Superior temporal gyrus (tissue), 1 donor: ENCODE measurements at regions not wholly inside any gene's neighbourhood (a gene's known extent, or its start where the extent isn't known, plus 50 kb on each side); places are given as distances from the start of the nearest gene placed in this dataset.

ENCODE experiments used
- DNase-seq: peaks from one replicate; pipeline ENCODE4 v3.0.0-alpha.2; 2016; ENCODE audit errors: extremely low spot score

DNA sequence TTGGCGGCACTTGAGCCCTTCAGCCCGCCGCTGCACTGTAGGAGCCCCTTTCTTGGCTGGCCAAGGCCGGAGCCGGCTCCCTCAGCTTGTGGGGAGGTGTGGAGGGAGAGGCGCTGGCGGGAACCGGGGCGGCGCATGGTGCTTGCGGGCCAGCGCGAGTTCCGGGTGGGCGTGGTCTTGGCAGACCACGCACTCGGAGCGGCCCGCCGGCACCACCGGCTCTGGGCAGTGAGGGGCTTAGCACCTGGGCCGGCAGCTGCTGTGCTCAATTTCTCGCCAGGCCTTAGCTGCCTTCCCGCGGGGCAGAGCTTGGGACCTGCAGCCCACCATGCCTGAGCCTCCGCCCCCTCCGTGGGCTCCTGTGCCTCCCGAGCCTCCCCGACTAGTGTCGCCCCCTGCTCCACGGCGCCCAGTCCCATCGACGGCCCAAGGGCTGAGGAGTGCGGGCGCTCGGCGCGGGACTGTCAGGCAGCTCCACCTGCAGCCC, 673.7 kb upstream of the BRINP3 start:
- no peak for DNase-seq

DNA sequence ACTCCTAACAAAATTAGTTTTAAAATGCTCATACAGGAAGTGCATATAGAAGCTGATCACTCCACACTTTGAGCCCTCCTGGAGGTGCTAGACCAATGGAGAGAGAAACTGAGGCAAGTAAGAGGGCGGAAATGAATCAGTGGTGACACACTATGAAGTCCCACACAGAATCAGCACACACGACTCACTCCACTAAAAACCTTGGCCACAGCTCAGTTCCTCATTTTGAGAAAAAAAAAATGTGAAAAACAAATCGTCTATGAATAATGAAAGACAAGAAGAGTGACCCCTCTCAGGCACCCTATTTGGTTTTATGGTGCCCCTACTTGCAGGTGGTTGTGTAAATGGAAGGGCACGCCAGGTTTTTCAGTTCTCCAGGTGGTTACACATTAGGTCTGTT, 675.1 kb upstream of the BRINP3 start:
- DNase-seq: no peak

DNA sequence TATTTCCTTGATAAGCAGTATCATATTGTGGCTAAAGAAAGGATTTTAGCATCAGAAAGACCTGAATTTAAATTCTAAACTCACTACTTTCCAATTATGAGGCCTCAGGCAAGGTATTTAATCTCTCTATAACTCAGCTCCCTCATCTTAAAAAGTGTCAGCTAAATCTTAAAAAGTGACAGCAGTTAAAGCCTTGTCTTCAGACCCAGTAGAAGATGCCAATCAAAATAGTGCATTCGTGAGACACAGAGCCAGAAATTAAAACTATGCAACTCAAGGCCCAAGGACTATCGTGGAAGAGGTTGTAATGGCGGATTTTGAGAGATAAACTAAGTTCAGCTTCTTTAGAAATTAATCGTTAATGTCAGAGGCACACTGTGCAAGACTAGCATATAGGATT, 677.5 kb upstream of the BRINP3 start:
- no peak for DNase-seq

DNA sequence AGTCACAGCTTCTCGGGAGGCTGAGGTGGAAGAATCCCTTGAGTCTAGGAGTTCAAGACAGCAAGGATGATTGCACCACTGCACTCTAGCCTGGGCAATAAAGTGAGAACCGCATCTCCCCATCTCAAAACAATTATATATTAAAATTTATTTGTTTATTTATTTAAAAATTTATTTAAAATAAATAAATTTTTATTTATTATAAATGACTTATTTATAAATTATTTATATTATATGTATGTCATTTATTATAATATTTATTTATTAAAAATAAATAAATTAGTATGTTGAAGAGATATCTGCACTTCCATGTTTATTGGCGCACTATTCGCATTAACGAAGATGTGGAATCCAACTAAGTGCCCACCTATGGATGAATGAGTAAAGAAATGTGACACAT, 683.2 kb upstream of the BRINP3 start:
- DNase-seq: no peak

DNA sequence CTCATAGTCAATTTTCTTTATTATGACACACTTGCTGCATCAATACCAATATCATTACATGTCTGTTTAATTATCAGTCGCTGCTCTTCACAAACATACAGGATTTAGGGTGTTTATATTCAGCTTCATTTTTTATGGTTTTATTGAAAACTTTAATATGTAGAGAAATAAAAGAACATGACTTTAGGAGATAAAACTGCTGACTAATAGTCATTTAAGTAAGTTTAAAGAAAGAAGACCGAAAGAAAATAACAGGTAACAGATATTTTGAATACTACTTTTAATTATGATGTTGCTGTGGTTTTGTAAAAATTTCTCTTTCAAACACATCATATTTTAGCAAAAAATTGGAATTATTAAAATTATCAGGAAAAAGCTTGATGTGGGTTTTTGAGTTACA, 685.1 kb upstream of the BRINP3 start:
- no peak for DNase-seq

DNA sequence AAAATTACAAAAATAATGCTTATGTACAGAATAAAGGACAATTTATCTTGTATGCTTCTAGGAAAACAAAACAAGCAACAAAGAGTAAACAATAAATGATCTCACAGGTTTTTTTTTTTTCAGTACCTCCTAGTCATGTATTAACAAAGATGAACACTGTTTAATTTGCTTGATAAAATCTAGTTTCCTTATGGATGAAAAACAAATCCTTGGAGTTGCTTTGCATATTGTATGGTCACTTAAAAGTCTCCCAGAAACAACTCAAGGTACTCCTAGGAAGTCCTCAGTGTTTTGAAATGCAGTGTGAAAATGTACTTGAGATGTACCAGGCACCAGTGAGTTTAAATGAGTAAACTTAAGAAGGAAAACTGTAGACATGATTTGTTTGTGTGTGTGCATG, 686.0 kb upstream of the BRINP3 start:
- no peak for DNase-seq

DNA sequence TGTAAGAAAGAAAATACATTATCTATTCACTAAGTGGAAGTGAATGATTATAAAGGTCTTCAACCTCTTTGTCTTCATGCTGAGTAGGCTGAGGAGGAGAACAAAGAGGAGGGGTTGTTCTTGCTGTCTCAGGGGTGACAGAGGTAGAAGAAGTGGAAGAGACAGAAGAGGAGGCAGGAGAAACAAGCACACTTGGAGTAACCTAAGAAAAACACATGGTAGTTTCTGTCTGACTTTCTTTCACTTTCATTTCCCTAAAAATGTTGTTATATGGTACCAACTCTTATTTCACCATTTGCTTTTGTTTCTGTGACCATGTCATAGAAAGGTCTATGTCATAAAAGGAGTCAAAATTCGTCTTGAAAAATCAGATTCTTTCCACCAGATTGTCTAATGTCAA, 696.6 kb upstream of the BRINP3 start:
- DNase-seq: no peak

DNA sequence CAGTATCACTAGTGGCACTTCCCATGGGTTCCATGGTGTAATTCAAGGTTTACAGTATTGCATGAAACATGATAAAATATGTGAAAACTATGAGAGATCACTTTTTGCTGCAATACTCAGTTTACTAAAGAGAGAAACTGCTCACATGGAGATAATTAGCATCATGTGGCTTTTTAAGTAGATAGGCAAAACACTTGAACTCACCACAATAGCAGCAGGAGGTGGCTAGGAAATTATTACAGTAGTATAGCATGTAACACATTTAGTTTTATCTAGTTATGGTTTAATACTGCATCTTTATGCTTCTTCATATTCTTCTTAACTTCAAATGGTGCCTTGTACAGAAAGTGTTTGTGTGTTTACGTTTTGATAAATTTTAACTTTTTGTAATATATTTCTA, 698.5 kb upstream of the BRINP3 start:
- DNase-seq: no peak

DNA sequence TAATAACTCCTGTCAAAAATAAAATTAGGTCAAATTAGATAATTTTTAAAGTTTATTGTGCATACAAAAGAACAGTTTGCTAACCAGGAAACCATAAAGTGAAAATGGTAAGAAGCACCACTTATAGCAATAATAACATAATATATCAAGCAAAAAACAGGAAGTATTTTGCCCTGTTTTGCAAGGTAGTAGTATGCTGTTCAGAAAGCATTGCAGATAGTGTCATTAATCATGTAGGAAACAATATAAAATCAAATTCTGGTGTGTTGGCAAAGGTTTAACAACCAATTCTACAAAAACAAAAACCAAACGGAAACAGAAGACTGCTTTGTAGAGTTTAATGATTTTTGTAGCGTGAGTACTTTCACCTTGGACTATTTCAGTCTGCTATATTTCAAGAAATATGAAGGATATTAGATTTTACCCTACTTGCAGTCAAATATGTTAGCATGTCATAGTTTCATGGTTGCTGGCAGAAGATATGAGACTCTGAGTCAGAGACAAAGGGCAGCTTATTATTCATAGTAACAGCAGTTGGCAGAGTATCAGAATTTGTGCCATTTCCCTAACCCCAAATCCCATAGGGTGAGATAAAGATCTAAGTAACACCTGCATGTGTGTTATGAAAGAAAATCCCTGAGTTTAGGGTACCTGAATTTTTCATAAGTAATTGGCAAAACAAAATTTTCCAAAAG, 729.0 kb upstream of the BRINP3 start:
- no peak for DNase-seq

DNA sequence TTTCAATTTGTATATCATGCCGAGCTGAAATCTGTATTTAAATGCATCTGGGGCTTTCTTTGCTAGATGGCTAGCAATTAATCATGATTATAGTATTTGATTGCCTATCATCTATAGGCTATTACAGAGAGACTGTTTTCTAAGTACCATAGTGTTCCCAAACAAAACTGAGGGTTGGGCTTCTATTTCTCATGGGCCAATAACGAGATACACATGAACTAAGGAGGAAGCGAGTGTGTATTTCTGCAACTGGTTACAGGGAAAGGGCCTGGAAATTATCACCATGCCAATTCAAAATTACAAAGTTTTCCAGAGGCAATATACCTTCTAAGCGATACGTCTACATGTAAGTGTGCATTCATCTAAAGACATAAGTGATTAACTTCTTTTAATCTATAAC, 744.5 kb upstream of the BRINP3 start:
- DNase-seq: no peak

DNA sequence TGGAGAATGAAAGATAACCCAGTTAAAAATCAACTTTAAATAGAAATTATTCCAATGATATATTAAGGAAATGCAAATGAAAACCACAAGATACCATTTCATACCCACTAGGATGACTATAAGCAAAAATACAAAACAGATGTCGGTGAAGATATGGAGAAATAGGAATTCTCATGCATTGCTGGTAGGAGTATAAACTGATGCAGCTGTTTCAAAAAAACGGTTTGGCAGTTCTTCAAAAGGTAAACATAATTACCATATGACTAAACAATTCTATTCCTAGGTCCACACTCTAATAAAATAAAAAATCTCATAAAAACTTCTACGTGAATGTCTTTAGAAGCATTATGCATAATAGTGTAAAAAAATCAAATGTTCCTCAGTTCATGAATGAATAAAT, 763.3 kb upstream of the BRINP3 start:
- DNase-seq: no peak

DNA sequence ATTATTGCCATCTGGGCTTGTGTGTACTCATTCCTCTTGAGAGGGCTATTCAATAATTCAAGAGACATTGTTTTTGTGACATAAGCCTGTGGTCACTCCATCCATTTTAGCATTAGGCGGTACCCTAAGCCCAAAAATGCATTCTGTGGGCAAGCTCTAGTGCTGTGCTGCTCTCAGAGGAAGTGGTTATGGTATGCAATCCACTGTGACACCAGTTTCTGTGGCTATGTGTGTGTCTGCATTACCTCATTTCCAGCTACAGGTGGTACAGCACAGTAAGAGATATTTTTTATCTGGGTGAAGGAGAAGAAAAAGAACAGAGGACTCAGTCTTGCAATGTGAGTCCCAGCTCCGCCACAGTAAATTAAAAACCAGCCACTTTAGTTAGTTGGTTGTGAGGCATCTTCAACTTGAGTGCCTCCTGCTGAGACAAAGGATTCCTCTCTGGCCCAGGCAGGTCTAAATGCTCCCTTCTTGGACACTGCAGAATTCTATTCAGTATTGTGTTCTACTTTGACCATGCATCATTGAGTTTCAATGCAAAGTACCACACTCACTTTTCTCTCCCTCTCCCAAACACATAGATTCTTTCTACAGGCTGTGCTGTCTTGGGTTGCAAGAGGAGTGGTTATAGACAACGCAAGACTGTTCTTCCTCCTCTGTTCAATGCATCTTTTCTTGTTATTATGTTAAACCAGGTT, 777.8 kb upstream of the BRINP3 start:
- no peak for DNase-seq

DNA sequence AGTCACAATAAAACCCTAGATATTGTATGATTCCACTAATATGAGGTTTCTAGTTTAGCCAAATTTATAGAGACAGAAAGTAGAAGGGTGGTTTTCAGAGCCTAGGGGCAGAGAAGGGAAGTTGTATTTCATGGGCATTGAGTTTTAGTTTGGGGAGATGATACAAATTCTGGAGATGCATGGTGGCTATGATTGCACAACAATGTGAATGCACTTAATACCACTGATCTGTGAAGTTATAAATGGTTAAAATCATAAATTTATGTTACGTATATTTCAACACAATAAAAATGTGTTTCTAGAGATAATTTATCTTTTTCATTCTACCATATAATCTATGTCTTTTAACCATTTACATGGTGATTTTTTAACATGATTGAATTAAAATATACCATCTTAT, 779.3 kb upstream of the BRINP3 start:
- no peak for DNase-seq

DNA sequence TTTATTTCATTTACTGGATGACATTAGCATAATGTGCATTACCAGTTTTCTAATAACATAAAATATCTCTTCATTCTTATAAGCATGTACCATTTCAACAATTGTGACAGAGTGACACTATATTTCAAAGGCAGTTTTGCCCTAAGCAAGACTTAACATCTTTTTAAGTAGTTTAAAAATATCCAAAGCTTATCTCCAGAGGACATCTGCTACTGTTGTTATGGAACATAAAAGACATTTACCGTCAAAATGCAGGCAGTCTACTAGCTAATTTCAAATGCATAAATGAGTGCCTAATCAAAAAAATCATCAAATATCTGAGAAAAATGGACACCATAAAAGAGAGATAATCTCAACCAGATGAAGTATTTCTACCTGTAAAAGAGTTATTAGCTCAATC, 782.4 kb upstream of the BRINP3 start:
- DNase-seq: peak; percentile 10

DNA sequence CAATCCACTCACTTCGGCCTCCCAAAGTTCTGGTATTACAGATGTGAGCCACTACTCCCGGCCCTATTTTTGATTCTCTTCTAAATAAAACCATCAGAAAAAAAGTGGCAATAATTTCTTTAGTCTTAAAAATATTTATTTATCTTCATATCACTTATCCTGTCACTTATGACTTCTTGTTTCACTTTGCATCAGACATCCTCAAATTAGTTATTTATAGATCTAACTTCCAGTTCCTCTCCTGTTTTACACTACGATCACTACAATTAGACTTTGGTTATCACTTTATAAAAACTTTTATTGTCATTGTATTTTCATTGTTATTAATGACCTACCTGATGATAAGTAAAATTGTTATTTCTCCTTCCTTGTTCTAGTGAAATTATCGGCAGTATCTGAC, 783.4 kb upstream of the BRINP3 start:
- no peak for DNase-seq

DNA sequence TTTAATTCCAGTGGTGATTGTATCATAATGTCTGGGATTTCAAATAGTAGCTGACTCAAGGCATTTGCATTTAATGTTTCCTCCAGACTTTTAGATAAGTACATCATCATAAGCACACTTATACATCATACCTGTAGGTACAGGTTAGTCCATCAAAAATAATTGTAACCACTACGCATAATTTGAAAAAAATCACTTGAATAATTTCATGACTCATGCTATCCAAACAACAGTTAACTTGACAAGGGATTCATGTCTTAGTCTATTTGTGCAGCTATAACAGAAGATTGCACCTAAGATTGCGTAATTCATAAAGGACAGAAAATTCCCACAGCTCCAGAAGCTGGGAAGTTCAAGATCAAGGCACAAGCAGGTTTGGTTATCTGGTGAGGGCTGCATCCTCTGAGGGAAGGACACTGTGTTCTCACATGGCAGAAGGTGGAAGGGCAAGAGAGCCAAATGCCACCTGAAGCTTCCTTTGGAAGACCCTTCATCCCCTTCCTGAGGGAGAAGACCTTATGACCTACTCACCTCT, 801.7 kb upstream of the BRINP3 start:
- DNase-seq: no peak

DNA sequence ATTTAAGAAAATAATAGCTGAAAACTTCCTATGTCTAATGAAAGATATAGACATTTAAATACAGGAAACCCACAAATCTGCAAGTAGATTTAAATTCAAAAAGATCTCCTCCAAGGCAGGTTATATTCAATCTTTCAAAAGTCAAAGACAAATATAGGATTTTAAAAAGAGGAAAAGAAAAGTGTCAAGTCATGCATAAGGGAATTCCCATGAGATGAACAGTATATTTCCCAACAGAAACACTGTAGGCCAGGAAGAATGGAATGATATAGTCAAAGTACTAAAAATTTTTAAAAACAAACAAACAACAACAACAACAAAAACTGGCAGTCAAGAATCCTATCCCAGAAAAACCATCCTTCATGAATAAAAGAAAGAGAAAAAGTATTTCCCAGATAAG, 806.5 kb upstream of the BRINP3 start:
- no peak for DNase-seq

DNA sequence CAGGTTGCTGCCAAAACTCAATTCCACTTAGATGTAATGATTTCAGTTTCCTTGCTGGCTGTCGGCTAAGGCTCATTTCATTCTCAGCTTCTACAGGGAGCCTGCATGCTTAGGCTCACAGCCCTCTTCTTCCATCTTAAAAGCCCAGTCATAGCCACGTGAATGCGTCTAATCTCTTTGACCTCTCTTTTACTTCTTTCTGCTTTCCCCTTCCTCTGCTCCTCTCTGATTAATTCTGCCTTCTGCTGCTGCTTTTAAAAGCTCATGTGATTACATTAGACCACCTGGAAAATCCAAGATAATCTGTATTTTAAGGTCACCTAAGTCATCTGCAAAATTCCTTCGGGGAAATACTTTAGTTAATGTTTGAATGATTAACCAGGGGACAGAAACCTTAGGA, 812.8 kb upstream of the BRINP3 start:
- no peak for DNase-seq

DNA sequence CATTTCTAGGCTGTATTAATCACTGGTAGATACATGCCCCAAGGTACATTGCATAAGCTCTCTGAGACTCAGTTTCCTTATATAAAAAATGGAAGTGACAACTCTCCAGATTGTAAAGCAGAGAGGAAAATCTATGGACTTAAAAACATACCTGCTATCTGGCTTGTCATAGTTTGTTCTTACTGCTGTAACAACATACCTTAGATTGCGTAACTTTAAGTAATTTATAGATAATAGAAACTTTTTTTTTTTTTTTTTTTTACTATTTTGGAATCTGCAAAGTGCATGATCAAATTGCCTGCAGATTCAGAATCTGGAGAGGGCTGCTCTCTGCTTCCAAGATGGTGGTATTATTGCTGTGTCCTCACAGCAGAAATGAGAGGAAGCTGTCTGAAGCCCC, 827.7 kb upstream of the BRINP3 start:
- DNase-seq: no peak

DNA sequence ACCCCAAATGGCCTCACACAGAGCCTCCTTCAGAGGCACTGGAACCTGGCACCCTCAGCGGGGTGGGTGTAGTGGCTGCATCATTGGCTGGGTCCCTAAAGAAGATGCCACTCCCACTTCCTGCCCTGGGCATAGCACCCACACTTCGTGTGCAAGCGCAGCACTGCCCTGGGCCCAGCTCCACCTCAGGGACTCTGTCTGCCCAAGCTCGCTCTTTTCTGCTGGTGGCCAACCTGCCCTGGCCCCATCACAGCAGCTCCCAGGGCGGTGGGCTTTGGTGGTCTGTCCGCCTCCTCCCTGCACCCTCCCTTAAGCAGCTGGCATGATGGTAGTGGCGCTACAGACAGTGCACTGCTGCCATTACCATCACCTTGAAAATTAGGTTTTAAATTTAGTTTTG, 829.3 kb upstream of the BRINP3 start:
- DNase-seq: no peak

DNA sequence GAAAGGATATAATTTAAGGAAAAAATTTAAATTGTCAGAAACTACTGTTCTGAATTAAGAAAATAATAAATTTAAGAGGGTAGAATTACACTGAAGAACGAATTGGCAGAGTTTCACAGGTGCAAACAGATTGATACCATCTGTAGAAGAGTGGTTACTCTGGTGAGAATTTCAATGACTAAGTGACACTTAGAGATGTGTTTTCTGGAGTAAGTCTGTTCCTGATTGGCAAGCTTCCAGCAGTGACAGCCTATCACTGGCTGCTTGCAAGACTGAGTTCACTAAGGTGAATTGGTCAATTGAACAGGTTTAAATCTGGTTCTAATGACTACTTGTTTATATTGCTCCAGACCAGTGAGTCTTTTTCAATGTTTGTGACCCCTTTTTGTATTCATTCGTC, 838.2 kb upstream of the RGS18 start:
- DNase-seq: no peak

DNA sequence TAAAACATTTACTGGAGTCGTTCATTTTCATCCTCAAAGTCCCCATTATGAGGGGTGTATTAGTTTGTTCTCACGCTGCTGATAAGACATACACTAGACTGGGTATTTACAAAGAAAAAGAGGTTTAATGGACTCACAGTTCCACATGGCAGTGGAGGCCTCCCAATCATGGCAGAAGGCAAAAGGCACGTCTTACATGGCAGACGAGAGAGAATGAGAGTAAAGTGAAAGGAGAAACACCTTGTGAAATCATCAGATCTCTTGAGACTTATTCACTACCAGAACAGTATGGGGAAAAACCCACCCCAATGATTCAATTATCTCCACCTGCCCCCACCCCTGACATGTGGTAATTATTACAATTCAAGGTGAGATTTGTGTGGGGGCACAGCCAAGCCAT, 830.4 kb upstream of the RGS18 start:
- DNase-seq: no peak

DNA sequence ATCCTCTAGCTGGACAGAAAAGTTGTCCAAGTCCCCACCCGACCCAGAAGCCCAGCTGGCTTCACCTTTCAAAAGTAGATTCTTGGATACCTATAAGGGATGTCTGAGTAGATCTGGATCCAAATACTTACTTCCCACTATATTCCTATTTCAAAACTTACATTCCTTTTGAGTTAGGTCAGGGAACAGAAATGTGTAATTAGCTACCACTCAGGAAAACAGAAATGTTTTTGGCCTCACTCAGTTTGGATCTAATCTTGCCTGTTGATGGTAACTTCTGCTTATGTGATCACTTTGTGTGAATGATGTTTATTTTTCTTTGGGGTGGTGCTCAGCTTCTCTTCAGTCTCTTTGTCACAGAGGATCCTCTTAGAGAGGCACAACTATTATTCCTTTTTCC, 814.4 kb upstream of the RGS18 start:
- no peak for DNase-seq
